Endodermal cell (in vitro differentiated cells): ENCODE measurements at regions not wholly inside any gene's neighbourhood (a gene's known extent, or its start where the extent isn't known, plus 50 kb on each side); places are given as distances from the start of the nearest gene placed in this dataset.

Source experiments
- DNase-seq: peaks from one replicate; pipeline ENCODE4 v3.0.0-alpha.2; 2017
- H3K27ac ChIP-seq: 2 replicates; pipeline ENCODE4 v1.5.1; 2013; ENCODE audit warnings: mild to moderate bottlenecking, low read depth, low read length, moderate library complexity
- H3K27me3 ChIP-seq: 2 replicates; pipeline ENCODE4 v1.6.1; 2013; ENCODE audit warnings: mild to moderate bottlenecking, low read length, moderate library complexity; ENCODE audit not compliant: insufficient read depth, control insufficient read depth, poor library complexity, severe bottlenecking
- H3K36me3 ChIP-seq: 2 replicates; pipeline ENCODE4 v1.7.0; 2013; ENCODE audit warnings: mild to moderate bottlenecking, low read length, moderate library complexity; ENCODE audit not compliant: control insufficient read depth, insufficient read depth
- H3K4me1 ChIP-seq: one replicate; pipeline ENCODE4 v1.7.0; 2013; ENCODE audit warnings: low read length; ENCODE audit not compliant: control insufficient read depth, insufficient read depth
- H3K4me3 ChIP-seq: 2 replicates; pipeline ENCODE4 v1.5.1; 2013; ENCODE audit warnings: mild to moderate bottlenecking, low read length, moderate library complexity
- H3K9ac ChIP-seq: 2 replicates; pipeline ENCODE4 v1.6.1; 2013; ENCODE audit warnings: mild to moderate bottlenecking, low read length, moderate library complexity; ENCODE audit not compliant: poor library complexity, severe bottlenecking; ENCODE audit errors: extremely low read depth
- H3K9me3 ChIP-seq: 2 replicates; pipeline ENCODE4 v1.6.1; 2013; ENCODE audit warnings: mild to moderate bottlenecking, low read length, moderate library complexity; ENCODE audit not compliant: control insufficient read depth
- H3K27ac Mint-ChIP-seq: 2 replicates; pipeline ENCODE4 v1.8.0; 2020; ENCODE audit warnings: mixed read lengths
- H3K27me3 Mint-ChIP-seq: 2 replicates; pipeline ENCODE4 v1.8.0; 2021; ENCODE audit warnings: mild to moderate bottlenecking, mixed read lengths; ENCODE audit not compliant: insufficient read depth
- H3K36me3 Mint-ChIP-seq: 2 replicates; pipeline ENCODE4 v1.8.0; 2020; ENCODE audit warnings: low read depth, mixed read lengths
- H3K4me1 Mint-ChIP-seq: 2 replicates; pipeline ENCODE4 v1.8.0; 2020; ENCODE audit warnings: mixed read lengths
- H3K4me3 Mint-ChIP-seq: 2 replicates; pipeline ENCODE4 v1.8.0; 2020; ENCODE audit warnings: mild to moderate bottlenecking, moderate library complexity, mixed read lengths
- H3K9me3 Mint-ChIP-seq: 2 replicates; pipeline ENCODE4 v1.8.0; 2020; ENCODE audit warnings: mild to moderate bottlenecking, mixed read lengths
- CTCF ChIP-seq: fragments of 200-600 bp; sonication (generic); conservative IDR thresholded peaks from 2 replicates; pipeline ENCODE4 v1.5.0; 2021; ENCODE audit warnings: antibody characterized with exemption, mild to moderate bottlenecking
- WGBS, 2 experiments: methylation state at CpG; one replicate each; pipeline versions ENCODE4 v1.1.5 to v1.1.7; 2013; ENCODE audit warnings: missing lambda C conversion rate in 2 of 2, mixed read lengths in 1 of 2; ENCODE audit not compliant: insufficient coverage in 1 of 2, insufficient read length in 1 of 2; 5-methylcytosine and 5-hydroxymethylcytosine counted together

DNA sequence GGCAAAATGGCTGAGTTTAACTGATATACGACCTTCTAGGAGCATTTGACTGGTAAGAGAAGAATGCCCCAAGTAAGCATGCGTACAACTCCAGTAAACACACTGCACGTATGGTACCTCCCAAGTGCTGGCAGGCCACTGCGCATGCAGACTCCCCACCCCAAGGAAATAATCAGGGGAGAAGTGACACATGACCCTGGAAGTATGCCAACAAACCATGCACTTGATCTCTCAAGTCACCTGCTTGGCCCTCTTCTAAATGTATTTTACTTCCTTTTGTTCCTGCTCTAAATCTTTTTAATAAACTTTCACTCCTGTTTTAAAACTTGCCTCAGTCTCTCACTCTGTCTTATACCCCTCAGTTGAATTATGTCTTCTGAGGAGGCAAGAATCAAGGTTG is 129.8 kb upstream of the COL5A2 start:
- TF ChIP-seq CTCF = no peak
- H3K4me3 ChIP-seq = peak overlapping the region; percentile 12
- peaks cover 27% of the 10 kb centered on the region for H3K4me1 Mint-ChIP-seq
- no peak overlapping the region for H3K9ac ChIP-seq
- H3K36me3 ChIP-seq = no peaks in the 10 kb centered on the region
- WGBS, 2 experiments = 94 to 96% methylated on average over 4 of the region's 4 CpGs
- no peak overlapping the region for H3K4me3 Mint-ChIP-seq
- no peak overlapping the region for H3K27ac ChIP-seq
- peaks cover 2% of the 10 kb centered on the region for H3K36me3 Mint-ChIP-seq
- H3K9me3 ChIP-seq = peaks cover 26% of the 10 kb centered on the region
- H3K9me3 Mint-ChIP-seq = peaks cover 30% of the 10 kb centered on the region
- H3K4me1 ChIP-seq = peaks cover 18% of the 10 kb centered on the region
- no peak for DNase-seq
- no peaks in the 10 kb centered on the region for H3K27me3 ChIP-seq
- H3K27me3 Mint-ChIP-seq = no peaks in the 10 kb centered on the region
- peak overlapping the region; percentile 74 for H3K27ac Mint-ChIP-seq

GRCh38 chr2:189312211-189312610 is 129.1 kb upstream of the WDR75 start:
- Mint-ChIP-seq H3K4me1 (peaks cover 24% of the 10 kb centered on the region), H3K4me3 (no peak overlapping the region), H3K27ac (no peak overlapping the region), H3K9me3 (peaks cover 35% of the 10 kb centered on the region), H3K36me3 (peaks cover 2% of the 10 kb centered on the region), H3K27me3 (no peaks in the 10 kb centered on the region)
- no peak for TF ChIP-seq CTCF
- no peaks in the 10 kb centered on the region for H3K27me3 ChIP-seq
- no peak overlapping the region for H3K9ac ChIP-seq
- peaks cover 29% of the 10 kb centered on the region for H3K9me3 ChIP-seq
- no peaks in the 10 kb centered on the region for H3K36me3 ChIP-seq
- H3K4me1 ChIP-seq = peaks cover 9% of the 10 kb centered on the region
- no peak overlapping the region for H3K27ac ChIP-seq
- no peak overlapping the region for H3K4me3 ChIP-seq
- 93 to 94% methylated on average over 8 to 13 of the region's 13 CpGs for WGBS, 2 experiments
- no peak for DNase-seq

- H3K4me1 ChIP-seq = peaks cover 9% of the 10 kb centered on the region
- H3K36me3 ChIP-seq = no peaks in the 10 kb centered on the region
- TF ChIP-seq CTCF = no peak
- H3K27me3 Mint-ChIP-seq = no peaks in the 10 kb centered on the region
- no peak overlapping the region for H3K27ac ChIP-seq
- H3K9me3 Mint-ChIP-seq = peaks cover 35% of the 10 kb centered on the region
- H3K27me3 ChIP-seq = no peaks in the 10 kb centered on the region
- DNase-seq = no peak
- WGBS, 2 experiments = 91 to 92% methylated on average over 3 to 4 of the region's 4 CpGs
- H3K27ac Mint-ChIP-seq = peak overlapping the region; percentile 4
- H3K9me3 ChIP-seq = peaks cover 29% of the 10 kb centered on the region
- H3K4me3 Mint-ChIP-seq = no peak overlapping the region
- H3K9ac ChIP-seq = no peak overlapping the region
- peaks cover 22% of the 10 kb centered on the region for H3K4me1 Mint-ChIP-seq
- H3K4me3 ChIP-seq = peak overlapping the region; percentile 1
- no peaks in the 10 kb centered on the region for H3K36me3 Mint-ChIP-seq
Observed at GRCh38 chr2:189312643-189313042, 128.6 kb upstream of the WDR75 start.
